Hepatocyte (in vitro differentiated cells): ENCODE measurements at regions not wholly inside any gene's neighbourhood (a gene's known extent, or its start where the extent isn't known, plus 50 kb on each side); places are given as distances from the start of the nearest gene placed in this dataset.

ENCODE experiments used
- DNase-seq: peaks from one replicate; pipeline ENCODE4 v3.0.0-alpha.2; 2016; ENCODE audit warnings: low spot score
- H2AFZ ChIP-seq: fragments of 200-600 bp; sonication (generic); 2 replicates; pipeline ENCODE4 v1.6.0; 2016; ENCODE audit warnings: antibody characterized with exemption, mild to moderate bottlenecking
- H3K27ac ChIP-seq: fragments of 200-600 bp; sonication (generic); 2 replicates; pipeline ENCODE4 v1.5.1; 2016; ENCODE audit warnings: mild to moderate bottlenecking
- H3K27me3 ChIP-seq: fragments of 200-600 bp; sonication (generic); 2 replicates; pipeline ENCODE4 v1.6.1; 2016
- H3K36me3 ChIP-seq: fragments of 200-600 bp; sonication (generic); replicated peaks from 2 replicates; pipeline ENCODE4 v1.5.1; 2016; ENCODE audit warnings: low read depth; ENCODE audit not compliant: insufficient read depth
- H3K4me1 ChIP-seq: fragments of 200-600 bp; sonication (generic); 2 replicates; pipeline ENCODE4 v1.5.1; 2016; ENCODE audit warnings: mild to moderate bottlenecking, moderate library complexity; ENCODE audit not compliant: insufficient read depth
- H3K4me2 ChIP-seq: fragments of 200-600 bp; sonication (generic); 2 replicates; pipeline ENCODE4 v1.6.0; 2016
- H3K4me3 ChIP-seq: fragments of 200-600 bp; sonication (generic); 2 replicates; pipeline ENCODE4 v1.5.1; 2016; ENCODE audit warnings: mild to moderate bottlenecking
- H3K79me2 ChIP-seq: fragments of 200-600 bp; sonication (generic); 2 replicates; pipeline ENCODE4 v1.6.0; 2017; ENCODE audit warnings: mild to moderate bottlenecking
- H3K9me2 ChIP-seq: fragments of 200-600 bp; sonication (generic); replicated peaks from 2 replicates; pipeline ENCODE4 v1.6.0; 2017; ENCODE audit warnings: mild to moderate bottlenecking; ENCODE audit not compliant: insufficient read depth
- H3K9me3 ChIP-seq: fragments of 200-600 bp; sonication (generic); 2 replicates; pipeline ENCODE4 v1.5.1; 2016; ENCODE audit warnings: low read depth, mild to moderate bottlenecking
- H4K20me1 ChIP-seq: fragments of 200-600 bp; sonication (generic); 2 replicates; pipeline ENCODE4 v1.6.0; 2016; ENCODE audit warnings: mild to moderate bottlenecking; ENCODE audit not compliant: insufficient read depth, poor library complexity, severe bottlenecking
- EZH2 ChIP-seq: fragments of 200-600 bp; sonication (generic); IDR thresholded peaks from 2 replicates; pipeline ENCODE4 v1.6.1; 2016; ENCODE audit warnings: antibody characterized with exemption, mild to moderate bottlenecking, borderline replicate concordance
- EZH2phosphoT487 ChIP-seq: fragments of 200-600 bp; sonication (generic); IDR thresholded peaks from one replicate; pipeline ENCODE4 v1.6.1; 2018; ENCODE audit warnings: antibody characterized with exemption, mild to moderate bottlenecking, low read depth, moderate library complexity; ENCODE audit not compliant: unreplicated experiment, severe bottlenecking
- WGBS: methylation state at CpG from one replicate; pipeline ENCODE4 v1.1.6; 2016; ENCODE audit warnings: low lambda C conversion rate; ENCODE audit errors: missing lambda C conversion rate; 5-methylcytosine and 5-hydroxymethylcytosine counted together
- TF ChIP-seq, protein P1 (sequence below): fragments of 200-600 bp; sonication (generic); IDR thresholded peaks from 2 replicates; pipeline ENCODE4 v1.5.1; 2016; ENCODE audit warnings: antibody characterized with exemption, mild to moderate bottlenecking; ENCODE audit not compliant: poor library complexity

DNA sequence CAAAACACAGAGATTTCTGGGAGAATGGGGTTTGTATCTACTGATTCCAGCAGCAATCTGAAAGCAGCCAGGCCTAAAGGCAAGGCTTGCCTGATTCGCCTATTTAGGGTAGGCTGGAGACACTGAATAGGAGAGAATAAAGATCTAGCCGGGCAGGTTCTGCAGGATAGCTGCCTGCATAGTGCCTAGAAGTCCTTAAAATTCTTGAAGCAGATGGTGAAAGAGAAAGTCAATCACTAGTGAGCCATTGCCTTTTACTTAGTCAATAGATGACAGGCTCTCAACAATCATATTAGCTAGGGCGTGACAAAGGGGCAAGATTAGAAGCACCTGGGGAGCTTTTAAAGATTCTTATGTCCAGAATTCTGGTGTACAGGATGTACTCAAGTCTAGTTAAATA, 522.7 kb downstream of the HTR1A start:
- Histone ChIP-seq H3K36me3 (no peaks in the 10 kb centered on the region), H3K79me2 (no peaks in the 10 kb centered on the region), H3K27ac (no peak overlapping the region), H3K4me3 (no peak overlapping the region), H4K20me1 (no peaks in the 10 kb centered on the region), H3K9me2 (no peaks in the 10 kb centered on the region), H3K4me1 (no peaks in the 10 kb centered on the region), H3K27me3 (no peaks in the 10 kb centered on the region), H2AFZ (no peak overlapping the region), H3K9me3 (no peaks in the 10 kb centered on the region), H3K4me2 (no peak overlapping the region)
- DNase-seq: no peak
- WGBS: 51% methylated on average over 3 of the region's 3 CpGs
- TF ChIP-seq, protein P1, sequence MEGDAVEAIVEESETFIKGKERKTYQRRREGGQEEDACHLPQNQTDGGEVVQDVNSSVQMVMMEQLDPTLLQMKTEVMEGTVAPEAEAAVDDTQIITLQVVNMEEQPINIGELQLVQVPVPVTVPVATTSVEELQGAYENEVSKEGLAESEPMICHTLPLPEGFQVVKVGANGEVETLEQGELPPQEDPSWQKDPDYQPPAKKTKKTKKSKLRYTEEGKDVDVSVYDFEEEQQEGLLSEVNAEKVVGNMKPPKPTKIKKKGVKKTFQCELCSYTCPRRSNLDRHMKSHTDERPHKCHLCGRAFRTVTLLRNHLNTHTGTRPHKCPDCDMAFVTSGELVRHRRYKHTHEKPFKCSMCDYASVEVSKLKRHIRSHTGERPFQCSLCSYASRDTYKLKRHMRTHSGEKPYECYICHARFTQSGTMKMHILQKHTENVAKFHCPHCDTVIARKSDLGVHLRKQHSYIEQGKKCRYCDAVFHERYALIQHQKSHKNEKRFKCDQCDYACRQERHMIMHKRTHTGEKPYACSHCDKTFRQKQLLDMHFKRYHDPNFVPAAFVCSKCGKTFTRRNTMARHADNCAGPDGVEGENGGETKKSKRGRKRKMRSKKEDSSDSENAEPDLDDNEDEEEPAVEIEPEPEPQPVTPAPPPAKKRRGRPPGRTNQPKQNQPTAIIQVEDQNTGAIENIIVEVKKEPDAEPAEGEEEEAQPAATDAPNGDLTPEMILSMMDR: no peak
- TF ChIP-seq EZH2phosphoT487 (no peak), EZH2 (no peak)

DNA sequence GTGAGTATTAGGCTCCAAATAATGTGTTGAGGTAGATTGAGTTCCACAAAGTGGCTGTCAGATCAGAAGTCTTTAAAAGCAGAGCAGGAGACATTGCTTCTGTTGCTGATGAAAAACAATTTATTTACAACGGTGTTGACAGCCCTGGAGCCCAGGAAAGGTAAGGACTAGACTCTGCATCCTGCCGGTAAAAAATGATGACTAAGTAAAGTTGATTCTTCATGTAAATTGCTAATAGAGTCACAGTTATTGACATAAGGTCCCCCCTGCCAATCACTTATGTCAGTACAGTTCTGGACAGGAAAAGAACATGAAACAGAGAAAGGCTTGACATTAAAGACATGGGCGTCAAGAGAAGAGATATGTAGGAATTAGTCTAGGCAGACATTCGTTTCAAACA, 552.5 kb downstream of the HTR1A start:
- DNase-seq: no peak
- WGBS: 77% methylated on average over 4 of the region's 4 CpGs

DNA sequence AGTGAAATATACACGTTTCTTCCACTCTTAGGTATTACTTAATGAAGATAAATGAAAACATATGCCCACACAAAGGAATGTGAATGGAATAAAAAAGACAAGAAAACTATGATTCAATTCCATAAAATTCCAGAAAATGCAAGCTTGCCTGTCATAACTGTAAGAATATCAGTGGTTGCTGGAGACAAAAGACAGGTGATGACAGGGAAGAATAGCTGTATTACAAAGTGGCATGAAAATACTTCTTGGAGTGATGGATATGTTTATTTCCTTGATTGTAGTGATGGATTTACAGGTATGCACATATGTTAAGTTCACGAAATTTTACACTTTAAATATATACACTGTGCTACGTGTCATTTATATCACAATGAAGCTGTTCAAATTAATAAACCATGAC, 553.3 kb downstream of the HTR1A start:
- Histone ChIP-seq H4K20me1 (no peaks in the 10 kb centered on the region), H3K27ac (no peak overlapping the region), H3K4me3 (no peak overlapping the region), H3K27me3 (no peaks in the 10 kb centered on the region), H3K79me2 (no peaks in the 10 kb centered on the region), H3K4me2 (no peak overlapping the region), H2AFZ (no peak overlapping the region), H3K36me3 (no peaks in the 10 kb centered on the region), H3K4me1 (no peaks in the 10 kb centered on the region), H3K9me2 (no peaks in the 10 kb centered on the region), H3K9me3 (no peaks in the 10 kb centered on the region)
- 68% methylated on average over 3 of the region's 3 CpGs for WGBS
- TF ChIP-seq EZH2: no peak
- TF ChIP-seq, protein P1: no peak
- no peak for TF ChIP-seq EZH2phosphoT487
- no peak for DNase-seq

More for the DNA sequence above, 552.5 kb downstream of the HTR1A start:
- no peaks in the 10 kb centered on the region for H3K9me2 ChIP-seq
- no peaks in the 10 kb centered on the region for H3K79me2 ChIP-seq
- TF ChIP-seq EZH2 (no peak), EZH2phosphoT487 (no peak)
- TF ChIP-seq, protein P1: no peak
- H3K27me3 ChIP-seq: no peaks in the 10 kb centered on the region
- no peaks in the 10 kb centered on the region for H4K20me1 ChIP-seq
- no peak overlapping the region for H3K4me3 ChIP-seq
- no peak overlapping the region for H3K27ac ChIP-seq
- H3K36me3 ChIP-seq: no peaks in the 10 kb centered on the region
- no peak overlapping the region for H3K4me2 ChIP-seq
- no peaks in the 10 kb centered on the region for H3K9me3 ChIP-seq
- H3K4me1 ChIP-seq: no peaks in the 10 kb centered on the region
- H2AFZ ChIP-seq: no peak overlapping the region

DNA sequence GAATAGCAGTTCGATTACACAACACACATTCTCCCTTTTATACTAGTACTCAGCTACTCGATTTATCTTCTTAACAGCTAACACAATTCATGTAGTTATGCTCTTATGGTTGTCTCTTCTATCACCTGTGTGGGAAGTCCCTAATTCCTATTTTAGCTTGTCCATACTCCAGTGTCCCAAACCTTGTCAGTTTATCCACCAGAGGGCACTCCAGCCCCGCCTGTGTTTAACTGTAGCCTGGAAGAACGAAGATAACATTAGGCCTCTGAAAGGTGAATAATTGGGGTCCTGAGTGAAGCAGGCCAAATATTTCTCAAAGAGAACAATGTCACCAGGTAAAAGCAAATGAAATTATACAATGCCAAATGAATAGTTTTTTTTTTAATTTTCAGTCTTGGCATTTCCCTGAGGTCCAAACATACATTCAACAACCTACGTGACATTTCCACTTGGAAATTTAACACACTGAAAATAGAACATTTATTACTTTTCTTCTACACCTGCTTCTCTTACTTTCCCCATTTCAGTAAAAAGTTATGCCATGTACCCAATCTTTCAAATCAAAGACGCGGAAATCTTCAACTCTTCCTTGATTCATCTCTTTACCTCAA, 560.7 kb downstream of the HTR1A start:
- no peaks in the 10 kb centered on the region for H3K9me3 ChIP-seq
- H4K20me1 ChIP-seq: no peaks in the 10 kb centered on the region
- H2AFZ ChIP-seq: no peak overlapping the region
- peak; percentile 77 for DNase-seq
- H3K27ac ChIP-seq: no peak overlapping the region
- no peaks in the 10 kb centered on the region for H3K27me3 ChIP-seq
- H3K9me2 ChIP-seq: no peaks in the 10 kb centered on the region
- H3K36me3 ChIP-seq: no peaks in the 10 kb centered on the region
- H3K79me2 ChIP-seq: no peaks in the 10 kb centered on the region
- no peaks in the 10 kb centered on the region for H3K4me1 ChIP-seq
- TF ChIP-seq EZH2phosphoT487: no peak
- no peak for TF ChIP-seq EZH2
- TF ChIP-seq, protein P1: peak; percentile 91
- H3K4me3 ChIP-seq: no peak overlapping the region
- no peak overlapping the region for H3K4me2 ChIP-seq
- WGBS: 40% methylated on average over 7 of the region's 7 CpGs
